Pancreas (tissue), 10 donors: ENCODE measurements at regions not wholly inside any gene's neighbourhood (a gene's known extent, or its start where the extent isn't known, plus 50 kb on each side); places are given as distances from the start of the nearest gene placed in this dataset.

Source experiments
- ATAC-seq, 4 donors: fragments of 200-7000 bp; cut with Tn5 transposase; one replicate each; pipeline versions ENCODE4 v1.8.0 to v1.9.1; 2020; ENCODE audit warnings: mild to moderate bottlenecking in 4 of 4, moderate library complexity in 4 of 4
- DNase-seq, 6 donors: peaks; one replicate each; pipeline ENCODE4 v3.0.0-alpha.2; 2020
- FAIRE-seq: peaks from 2 replicates; lab custom pipeline; 2012; peaks lifted over from hg19 to GRCh38; lab: Jason Lieb, UNC
- H3K27ac ChIP-seq, 4 donors: fragments of 200-600 bp; sonication (generic); 1 replicate in 3 of 4; 2 replicates in 1 of 4; pipeline versions ENCODE4 v1.5.0 to v1.8.0; 2020
- H3K27me3 ChIP-seq, 4 donors: fragments of 200-600 bp; one replicate each; pipeline ENCODE4 v1.8.0; 2021
- H3K36me3 ChIP-seq, 3 donors: fragments of 200-600 bp; sonication (generic) in 1 of 3; one replicate each; pipeline versions ENCODE4 v1.5.0 to v1.8.0; 2020 to 2021
- H3K4me1 ChIP-seq, 3 donors: fragments of 200-600 bp; one replicate each; pipeline ENCODE4 v1.8.0; 2021
- H3K4me3 ChIP-seq, 4 donors: fragments of 200-600 bp; sonication (generic) in 2 of 4; one replicate each; pipeline versions ENCODE4 v1.5.0 to v1.8.0; 2020 to 2021
- H3K9me3 ChIP-seq, 4 donors: fragments of 200-600 bp; one replicate each; pipeline ENCODE4 v1.8.0; 2021
- CTCF ChIP-seq, 4 donors: fragments of 200-600 bp; sonication (generic) in 3 of 4; IDR thresholded peaks; one replicate each; pipeline versions ENCODE4 v1.5.0 to v1.8.0; 2021; ENCODE audit warnings: antibody characterized with exemption in 4 of 4
- WGBS, 2 donors: extraction: QIAGEN DNeasy Blood & Tissue Kit; methylation state at CpG; one replicate each; pipeline ENCODE4 v1.1.7; 2013; 5-methylcytosine and 5-hydroxymethylcytosine counted together
- intact Hi-C, 3 donors: fragments of 100-400 bp; cut with DNase I; formaldehyde crosslinking; loops; one replicate each; pipeline versions ENCODE4 v1.11.1 to v1.14.2; 2022
- donor health status: healthy with polysubstance abuse.
- donor health status: DM: no; HTN: no; CAD: no; lungs with moderate emphysema.
- donor health status: DM: no; HTN: no; CAD: no.
- donor health status: control.
- donor health status: control.
- donor health status: Bipolar disorder and iron deficiency.
- donor health status: DM: yes; HTN: yes; CAD: no.
- donor health status: DM: no; HTN: no; CAD: no.
- donor health status: DM: no; HTN: no; CAD: no.
- donor health status: DM: yes; HTN: yes; CAD: no.

GRCh38 chr2:120985174-120985996 lies 249.7 kb downstream of the GLI2 start:
- Histone ChIP-seq H3K4me3 (no peak overlapping the region), H3K36me3 (no peaks in the 10 kb centered on the region), H3K9me3 (no peaks in the 10 kb centered on the region), H3K27ac (no peak overlapping the region), H3K4me1 (no peaks in the 10 kb centered on the region), H3K27me3 (no peaks in the 10 kb centered on the region)
- no peak for TF ChIP-seq CTCF (IDR thresholded peaks at IDR 0.05)
- FAIRE-seq, result no peak
- no peak for DNase-seq
- WGBS, 2 donors, result 82 to 87% methylated on average over 12 of the region's 12 CpGs
- intact Hi-C loops, result no loop called here
- ATAC-seq, result no peak

- Histone ChIP-seq H3K4me1 (no peaks in the 10 kb centered on the region), H3K4me3 (no peak overlapping the region), H3K9me3 (no peaks in the 10 kb centered on the region), H3K27me3 (no peaks in the 10 kb centered on the region), H3K27ac (no peak overlapping the region), H3K36me3 (no peaks in the 10 kb centered on the region)
- TF ChIP-seq CTCF (IDR thresholded peaks at IDR 0.05), result no peak
- intact Hi-C loops, result no loop called here
- DNase-seq (no peak), ATAC-seq (no peak), FAIRE-seq (no peak)
- 86 to 90% methylated on average over 26 to 27 of the region's 27 CpGs for WGBS, 2 donors
Measured at GRCh38 chr2:120985997-120986651, 250.5 kb downstream of the GLI2 start.

- no peaks in the 10 kb centered on the region for H3K36me3 ChIP-seq
- no peaks in the 10 kb centered on the region for H3K9me3 ChIP-seq
- FAIRE-seq (no peak), ATAC-seq (no peak), DNase-seq (no peak)
- WGBS, 2 donors, result 88 to 92% methylated on average over 9 of the region's 9 CpGs
- no peaks in the 10 kb centered on the region for H3K4me1 ChIP-seq
- no peak overlapping the region for H3K27ac ChIP-seq
- no peaks in the 10 kb centered on the region for H3K27me3 ChIP-seq
- TF ChIP-seq CTCF (IDR thresholded peaks at IDR 0.05), result no peak
- no peak overlapping the region for H3K4me3 ChIP-seq
- intact Hi-C loops, result no loop called here
Measured at GRCh38 chr2:120986898-120987650, 251.4 kb downstream of the GLI2 start.

- no peaks in the 10 kb centered on the region for H3K4me1 ChIP-seq
- no peak overlapping the region for H3K4me3 ChIP-seq
- no peak for TF ChIP-seq CTCF (IDR thresholded peaks at IDR 0.05)
- no peak for FAIRE-seq
- no peak for DNase-seq
- no peaks in the 10 kb centered on the region for H3K27me3 ChIP-seq
- WGBS, 2 donors, result 96% methylated on average over 56 to 68 of the region's 68 CpGs
- no peaks in the 10 kb centered on the region for H3K36me3 ChIP-seq
- no peaks in the 10 kb centered on the region for H3K9me3 ChIP-seq
- no peak overlapping the region for H3K27ac ChIP-seq
- no peak for ATAC-seq
- intact Hi-C loops, result no loop called here
Measured at GRCh38 chr2:120988051-120988699, 252.5 kb downstream of the GLI2 start.
